KOPT-K1 (cell line): ENCODE measurements at regions not wholly inside any gene's neighbourhood (a gene's known extent, or its start where the extent isn't known, plus 50 kb on each side); places are given as distances from the start of the nearest gene placed in this dataset.
"Not testable (repeated sequence)": the region's sequence is repeated elsewhere in the genome, so short reads cannot be mapped to it uniquely, and the experiment has no call there.

Source experiments
- H3K27ac ChIP-seq: fragments of 200-600 bp; sonication (generic); 2 replicates; pipeline ENCODE4 v1.5.1; 2016; ENCODE audit warnings: antibody characterized with exemption, mild to moderate bottlenecking, low read depth, low read length; ENCODE audit not compliant: poor library complexity, severe bottlenecking
- H3K36me3 ChIP-seq: fragments of 200-600 bp; sonication (generic); 2 replicates; pipeline ENCODE4 v1.5.1; 2017; ENCODE audit warnings: antibody characterized with exemption, mild to moderate bottlenecking, low read length, moderate library complexity; ENCODE audit not compliant: insufficient read depth
- H3K9me3 ChIP-seq: fragments of 200-600 bp; sonication (generic); 2 replicates; pipeline ENCODE4 v1.5.1; 2017; ENCODE audit warnings: antibody characterized with exemption, low read length, mild to moderate bottlenecking; ENCODE audit not compliant: insufficient read depth, poor library complexity, severe bottlenecking

DNA sequence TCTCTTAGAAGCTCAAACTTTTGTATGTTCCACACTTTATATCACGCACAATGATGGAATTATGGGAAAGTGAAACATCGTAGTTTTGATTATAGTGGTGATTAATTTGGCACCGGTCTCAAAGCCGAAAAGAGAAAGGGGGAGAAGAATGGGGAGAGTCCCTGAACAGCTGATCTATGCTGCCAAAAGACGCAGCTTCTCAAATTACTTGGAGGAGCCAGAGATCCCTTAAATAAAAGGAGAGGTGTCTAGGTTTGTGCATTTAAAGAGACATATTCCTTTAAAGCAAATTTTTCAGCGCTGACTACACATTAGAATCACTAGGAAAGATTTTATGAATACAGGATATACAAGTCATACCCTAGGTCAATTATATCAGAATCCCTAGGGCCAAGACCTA lies 599.6 kb upstream of the ADAMTS5 start:
- no peak overlapping the region for H3K27ac ChIP-seq
- H3K9me3 ChIP-seq = no peaks in the 10 kb centered on the region
- no peaks in the 10 kb centered on the region for H3K36me3 ChIP-seq

DNA sequence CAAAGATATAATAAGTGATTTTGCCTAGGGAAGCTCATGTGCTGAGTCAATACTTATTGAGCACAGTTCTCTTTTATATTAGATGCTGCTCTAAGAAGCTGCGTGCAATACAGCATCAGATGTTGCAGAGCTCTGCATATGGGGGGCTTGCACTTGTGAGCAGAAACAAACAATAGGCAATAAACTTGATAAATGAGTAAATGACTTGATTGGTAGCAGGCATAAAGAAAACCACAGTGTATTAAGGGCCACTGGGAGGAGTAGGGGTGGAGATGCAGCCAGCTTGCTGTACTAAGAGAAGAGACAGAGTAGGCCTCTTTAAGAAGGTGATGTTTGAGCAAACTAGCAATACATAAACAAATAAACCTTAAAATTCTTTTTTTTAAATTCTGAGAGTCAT lies 598.5 kb upstream of the ADAMTS5 start:
- no peaks in the 10 kb centered on the region for H3K9me3 ChIP-seq
- no peaks in the 10 kb centered on the region for H3K36me3 ChIP-seq
- H3K27ac ChIP-seq = no peak overlapping the region

DNA sequence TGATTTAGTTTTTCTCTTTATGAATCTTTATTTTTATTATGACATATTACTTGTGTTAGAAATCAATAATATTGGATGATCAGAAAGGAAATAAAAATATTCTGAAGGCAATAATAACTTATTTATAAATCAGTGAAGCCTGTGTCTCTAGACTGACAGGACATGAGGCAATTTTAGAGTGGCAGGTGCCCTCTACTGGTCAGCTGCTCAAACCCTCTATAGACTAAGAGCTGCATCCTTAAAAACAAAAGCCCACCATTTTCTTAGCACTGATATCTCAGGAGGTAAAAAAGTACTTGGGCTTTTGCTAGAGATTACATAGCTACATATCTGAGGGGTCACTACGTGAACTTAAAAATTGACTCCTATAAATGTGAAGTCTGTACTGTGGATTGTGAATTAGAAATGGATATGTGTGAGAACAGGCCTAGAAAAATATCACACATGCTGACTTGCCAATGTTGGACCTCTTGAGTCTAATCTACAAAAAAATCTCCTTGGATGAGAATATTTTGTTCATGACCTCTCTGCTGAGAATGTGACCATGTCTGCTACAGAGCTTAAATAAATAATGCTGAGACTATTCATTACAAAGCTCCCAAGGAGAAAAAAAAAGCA lies 597.9 kb upstream of the ADAMTS5 start:
- Histone ChIP-seq H3K27ac (no peak overlapping the region), H3K9me3 (no peaks in the 10 kb centered on the region), H3K36me3 (no peaks in the 10 kb centered on the region)

DNA sequence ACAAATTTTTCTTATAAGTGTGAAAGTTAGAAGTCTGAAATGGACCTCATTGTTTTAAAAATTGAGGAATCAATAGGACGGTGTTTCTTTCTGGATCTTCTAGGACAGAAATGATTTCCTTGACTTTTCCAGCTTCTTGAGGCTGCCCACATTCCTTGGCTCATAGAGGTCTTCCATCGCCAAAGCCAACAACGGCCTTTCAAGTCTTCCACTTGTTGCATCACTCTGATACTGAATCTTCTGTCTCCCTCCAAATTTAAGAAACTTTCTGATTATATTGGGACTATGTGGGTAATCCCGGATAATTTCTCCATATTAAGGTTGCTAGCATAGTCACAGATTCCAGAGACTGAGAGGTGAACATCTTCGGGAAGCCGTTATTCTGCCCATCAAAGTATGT lies 595.4 kb upstream of the ADAMTS5 start:
- no peak overlapping the region for H3K27ac ChIP-seq
- no peaks in the 10 kb centered on the region for H3K9me3 ChIP-seq
- H3K36me3 ChIP-seq = no peaks in the 10 kb centered on the region

DNA sequence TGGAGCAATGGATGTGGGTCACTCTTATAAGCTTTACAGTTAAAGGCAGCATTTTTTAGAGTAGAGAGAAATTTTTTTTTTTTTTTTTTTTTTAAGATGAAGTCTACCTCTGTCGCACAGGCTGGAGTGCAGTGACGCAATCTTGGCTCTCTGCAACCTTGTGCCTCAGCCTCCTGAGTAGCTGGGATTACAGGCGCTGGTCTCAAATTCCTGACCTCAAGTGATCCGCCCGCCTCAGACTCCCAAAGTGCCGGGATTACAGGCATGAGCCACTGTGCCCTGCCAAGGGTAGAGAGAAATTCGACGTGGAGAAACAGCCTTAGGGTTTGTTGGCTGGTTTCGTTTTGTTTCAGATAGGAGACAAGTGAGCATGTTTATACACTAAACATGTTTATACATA lies 594.2 kb upstream of the ADAMTS5 start:
- no peaks in the 10 kb centered on the region for H3K9me3 ChIP-seq
- H3K27ac ChIP-seq = no peak overlapping the region
- H3K36me3 ChIP-seq = no peaks in the 10 kb centered on the region

DNA sequence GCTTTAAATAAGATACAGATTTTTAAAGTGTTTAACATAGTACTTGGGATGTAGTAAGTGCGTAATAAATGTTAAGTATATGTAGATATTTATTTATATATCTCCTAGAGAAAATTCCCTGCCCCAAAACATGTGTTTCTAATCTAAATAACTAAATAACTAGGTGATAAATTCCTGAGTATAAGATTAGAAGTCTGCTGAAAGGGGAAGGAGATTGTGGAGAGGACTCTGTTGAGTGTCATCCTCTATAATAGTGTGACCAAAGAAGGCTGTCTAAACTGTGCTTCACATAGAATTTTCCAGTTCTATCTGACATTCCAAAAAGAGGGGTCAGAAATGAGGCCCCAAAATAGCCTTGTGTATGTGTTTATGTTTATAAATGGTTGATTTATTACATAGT lies 590.5 kb upstream of the ADAMTS5 start:
- Histone ChIP-seq H3K36me3 (no peaks in the 10 kb centered on the region), H3K9me3 (no peaks in the 10 kb centered on the region)

DNA sequence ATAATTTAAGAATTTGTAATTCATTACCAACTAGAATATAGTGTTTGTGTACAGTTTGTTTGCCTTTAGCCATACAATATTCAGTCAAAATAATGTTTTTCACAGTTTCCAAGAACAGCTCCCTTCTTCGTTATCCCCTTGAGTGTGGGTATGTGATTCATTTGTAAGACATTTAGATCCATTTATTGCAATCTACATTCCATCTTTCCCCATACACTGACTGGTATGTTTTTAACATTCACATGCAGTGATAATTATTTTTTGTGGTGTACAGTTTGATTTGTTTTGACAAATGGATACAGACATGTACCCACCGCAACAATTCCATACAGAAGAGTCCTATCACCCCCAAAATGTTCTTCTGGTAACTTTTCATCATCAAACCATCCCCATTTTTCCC lies 589.1 kb upstream of the ADAMTS5 start:
- no peaks in the 10 kb centered on the region for H3K36me3 ChIP-seq
- peaks cover 6% of the 10 kb centered on the region for H3K9me3 ChIP-seq
- no peak overlapping the region for H3K27ac ChIP-seq

More for the DNA sequence above, 590.5 kb upstream of the ADAMTS5 start:
- no peak overlapping the region for H3K27ac ChIP-seq

DNA sequence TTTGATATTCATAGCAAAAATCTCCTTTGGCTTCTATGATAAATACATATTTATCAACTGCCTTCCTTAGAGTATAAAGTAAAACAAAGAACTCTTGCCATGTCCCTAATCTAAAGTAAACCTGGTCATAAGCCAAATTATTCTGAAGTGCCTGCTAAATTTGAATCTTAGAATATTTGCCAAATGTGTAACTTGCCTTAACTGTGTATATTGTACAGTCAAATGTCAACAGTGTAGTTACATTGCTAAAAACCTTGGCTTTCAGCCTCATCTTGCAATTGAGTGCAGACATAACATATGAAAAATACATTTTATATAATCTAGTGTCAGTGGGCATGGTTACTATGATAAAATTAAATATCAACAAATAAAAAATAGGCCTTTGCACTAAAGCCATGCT lies 583.4 kb upstream of the ADAMTS5 start:
- Histone ChIP-seq H3K9me3 (peaks cover 6% of the 10 kb centered on the region), H3K27ac (no peak overlapping the region), H3K36me3 (no peaks in the 10 kb centered on the region)

DNA sequence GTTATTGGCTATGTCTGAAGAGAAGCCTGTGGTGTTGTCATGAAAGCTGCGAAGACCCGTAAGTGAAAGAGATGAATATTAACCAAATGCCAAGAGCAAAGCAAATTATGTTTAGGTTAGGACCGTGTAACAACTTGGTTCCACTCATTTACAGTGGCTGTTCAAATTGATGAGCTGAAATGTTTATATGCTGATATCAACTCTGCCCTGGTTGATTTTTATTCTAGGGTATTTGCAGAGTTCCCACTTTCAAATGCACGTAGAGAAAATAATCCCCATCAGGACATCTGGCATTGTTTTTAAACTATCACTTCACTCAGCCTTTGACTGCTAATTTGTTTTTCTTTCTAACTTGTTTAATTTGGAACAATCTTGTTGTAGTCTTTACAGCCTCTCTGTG lies 581.6 kb upstream of the ADAMTS5 start:
- Histone ChIP-seq H3K27ac (no peak overlapping the region), H3K9me3 (peaks cover 6% of the 10 kb centered on the region), H3K36me3 (no peaks in the 10 kb centered on the region)

DNA sequence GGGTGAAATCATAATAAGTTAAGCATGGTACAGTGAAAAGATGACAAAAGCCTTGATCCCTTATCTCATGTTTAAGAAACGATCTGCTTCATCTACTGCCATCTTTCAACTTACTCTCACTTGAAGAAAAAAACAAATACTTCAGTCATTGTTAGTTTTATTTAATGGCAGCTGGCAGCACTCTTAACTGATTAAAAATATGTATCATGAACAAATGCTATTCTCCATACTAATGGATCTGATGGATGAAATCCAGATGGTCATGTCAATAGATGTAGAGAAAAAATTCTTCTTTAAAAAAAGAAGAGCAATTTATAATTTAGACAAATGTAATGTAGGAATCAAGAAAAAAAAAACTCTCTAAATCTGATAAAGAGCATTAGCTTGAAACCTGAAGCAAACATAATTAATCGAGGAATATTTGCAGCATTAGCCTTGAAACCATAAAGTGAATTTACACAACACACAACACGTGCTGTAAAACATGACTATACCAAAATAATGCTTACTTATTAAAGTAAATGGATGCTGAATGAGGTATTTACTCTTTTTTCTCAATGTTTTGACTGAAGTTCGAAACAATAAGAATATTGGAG lies 579.0 kb upstream of the ADAMTS5 start:
- no peaks in the 10 kb centered on the region for H3K9me3 ChIP-seq
- no peak overlapping the region for H3K27ac ChIP-seq
- H3K36me3 ChIP-seq = no peaks in the 10 kb centered on the region

DNA sequence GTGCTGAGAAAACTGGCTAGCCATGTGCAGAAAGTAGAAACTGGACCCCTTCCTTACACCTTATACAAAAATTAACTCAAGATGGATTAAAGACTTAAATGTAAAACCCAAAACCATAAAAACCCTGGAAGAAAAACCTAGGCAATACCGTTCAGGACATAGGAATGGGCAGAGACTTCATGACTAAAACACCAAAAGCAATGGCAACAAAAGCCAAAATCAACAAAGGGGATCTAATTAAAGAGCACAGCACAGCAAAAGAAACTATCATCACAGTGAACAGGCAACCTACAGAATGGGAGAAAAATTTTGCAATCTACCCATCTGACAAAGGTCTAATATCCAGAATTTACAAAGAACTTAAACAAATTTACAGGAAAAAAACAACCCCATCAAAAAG lies 575.2 kb upstream of the ADAMTS5 start:
- not testable (repeated sequence) for H3K27ac ChIP-seq, H3K9me3 ChIP-seq, H3K36me3 ChIP-seq

DNA sequence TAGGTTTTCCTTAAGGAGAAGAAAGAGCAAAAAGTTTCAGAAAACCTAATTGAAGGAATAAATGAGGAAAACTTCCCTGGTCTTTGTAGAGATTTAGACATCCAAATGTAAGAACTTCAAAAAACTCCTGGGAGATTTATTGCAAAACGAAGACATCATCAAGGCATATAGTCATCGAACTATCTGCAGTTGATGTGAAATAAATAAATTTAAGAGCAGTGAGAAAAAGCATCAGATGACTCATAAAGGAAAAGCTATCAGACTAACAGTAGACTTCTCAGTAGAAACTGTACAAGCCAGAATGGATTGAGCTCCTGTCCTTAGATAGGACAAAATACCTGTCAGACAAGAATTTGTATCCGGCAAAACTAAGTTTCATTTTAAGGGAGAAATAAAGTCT lies 569.4 kb upstream of the ADAMTS5 start:
- H3K36me3 ChIP-seq = no peaks in the 10 kb centered on the region
- H3K9me3 ChIP-seq = no peaks in the 10 kb centered on the region
- no peak overlapping the region for H3K27ac ChIP-seq

DNA sequence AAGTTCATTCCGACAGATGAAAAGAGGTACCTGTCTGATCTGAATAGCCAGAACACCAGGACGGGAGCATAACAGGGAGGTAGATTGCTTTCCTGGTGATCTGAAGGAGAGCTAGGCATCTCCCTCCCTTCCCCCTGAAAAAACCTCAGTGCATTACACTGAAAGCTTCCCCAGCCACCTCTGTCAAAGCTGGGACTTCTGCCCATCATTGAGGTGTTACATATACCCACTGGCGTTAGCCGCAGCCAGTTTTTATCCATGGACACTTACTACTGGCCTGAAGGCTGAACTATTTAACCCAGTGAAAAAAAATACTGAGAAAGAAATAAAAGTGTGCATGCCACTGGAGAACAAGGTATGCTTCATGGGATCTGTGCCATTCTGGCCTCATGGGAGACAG lies 568.3 kb upstream of the ADAMTS5 start:
- Histone ChIP-seq H3K9me3 (no peaks in the 10 kb centered on the region), H3K27ac (no peak overlapping the region)

DNA sequence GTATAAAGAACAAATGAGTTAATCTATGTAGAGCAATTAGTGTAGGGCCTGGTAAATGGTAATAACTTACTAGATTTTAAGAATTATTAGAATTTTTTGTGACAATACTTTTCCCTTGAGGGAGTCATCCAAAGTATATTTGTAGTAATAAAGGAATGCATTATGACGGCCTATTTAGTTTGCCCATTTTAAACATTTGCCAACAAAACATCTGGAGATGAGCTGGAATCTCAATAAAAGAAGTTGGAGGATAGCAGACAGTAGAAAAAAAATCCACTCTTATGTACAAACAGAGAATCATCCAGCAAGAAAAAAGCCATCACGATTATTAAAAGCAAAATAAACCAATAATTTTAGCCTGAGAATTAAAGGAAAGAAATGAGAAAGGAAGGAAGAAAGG lies 567.3 kb upstream of the ADAMTS5 start:
- no peaks in the 10 kb centered on the region for H3K9me3 ChIP-seq
- H3K27ac ChIP-seq = no peak overlapping the region
- no peaks in the 10 kb centered on the region for H3K36me3 ChIP-seq

More for the DNA sequence above, 568.3 kb upstream of the ADAMTS5 start:
- no peaks in the 10 kb centered on the region for H3K36me3 ChIP-seq

DNA sequence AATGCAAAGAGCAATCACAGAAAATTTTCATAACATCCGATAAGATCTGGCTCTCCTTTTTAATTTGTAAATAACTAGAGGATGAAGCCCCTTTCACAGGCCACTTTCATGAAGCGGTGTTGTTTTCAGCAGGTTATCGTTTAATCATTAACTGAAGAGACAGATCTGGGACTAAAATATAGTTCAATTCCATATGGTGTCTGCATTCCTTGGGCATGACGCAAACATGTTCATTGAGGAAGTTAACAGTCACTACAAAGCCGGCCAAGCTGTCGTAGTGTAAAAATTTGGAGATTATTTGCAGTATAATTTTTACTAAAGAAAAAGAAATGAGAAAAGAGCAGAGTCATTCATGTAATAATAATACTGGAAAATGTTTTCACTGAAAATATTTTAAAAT lies 565.2 kb upstream of the ADAMTS5 start:
- H3K9me3 ChIP-seq = no peaks in the 10 kb centered on the region
- no peaks in the 10 kb centered on the region for H3K36me3 ChIP-seq
- no peak overlapping the region for H3K27ac ChIP-seq

DNA sequence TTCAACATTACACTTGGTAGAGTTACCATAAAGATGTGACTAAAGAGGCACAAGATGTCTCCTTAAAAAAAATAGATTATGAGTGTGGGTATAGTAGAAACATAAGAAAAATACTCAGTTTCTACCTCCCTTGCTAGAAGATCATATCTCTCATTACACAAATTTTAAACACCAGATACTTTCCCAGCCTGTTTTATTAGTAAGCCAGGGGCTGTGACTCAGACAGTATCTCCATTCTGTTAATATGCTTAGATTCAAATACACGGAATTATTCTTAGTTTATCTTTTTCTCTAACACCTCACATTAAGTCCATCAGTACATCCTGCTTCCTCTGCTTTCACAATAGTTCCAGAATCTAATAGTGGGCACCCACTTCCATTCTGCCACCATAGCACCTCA lies 561.8 kb upstream of the ADAMTS5 start:
- no peak overlapping the region for H3K27ac ChIP-seq
- no peaks in the 10 kb centered on the region for H3K9me3 ChIP-seq

More for the DNA sequence above, 561.8 kb upstream of the ADAMTS5 start:
- H3K36me3 ChIP-seq = no peaks in the 10 kb centered on the region
